ENCODE measurements at regions not wholly inside any gene's neighbourhood (a gene's known extent, or its start where the extent isn't known, plus 50 kb on each side); places are given as distances from the start of the nearest gene placed in this dataset.

DNA sequence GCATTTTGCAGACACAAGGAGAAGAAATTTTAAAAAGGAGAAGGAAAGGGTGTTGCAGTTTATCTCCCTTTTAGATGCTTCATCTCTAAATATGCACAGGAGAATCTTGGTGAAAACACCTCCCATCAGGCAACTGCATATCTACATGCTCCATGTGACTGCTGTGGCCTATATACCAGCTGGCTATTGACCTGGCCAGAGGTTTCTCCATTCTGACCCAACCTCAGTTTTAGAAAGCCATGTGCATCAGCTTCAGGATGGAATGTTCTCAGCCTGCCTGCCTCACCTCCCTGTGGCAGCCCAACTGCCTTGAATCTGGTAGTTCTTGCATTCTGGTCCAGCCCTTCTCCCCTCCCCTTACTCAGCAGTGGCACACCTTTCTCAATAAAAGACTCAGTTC, 1958.8 kb upstream of the CELF4 start:
- H3K4me1 Mint-ChIP-seq: no peaks in the 10 kb centered on the region
- intact Hi-C loops (cut with micrococcal nuclease): no loop called here
- H3K4me1 ChIP-seq (ENCODE audit: insufficient read depth, low read length): no peaks in the 10 kb centered on the region
- H3K9me3 Mint-ChIP-seq: peaks cover 0 to 18% (median 5%) of the 10 kb centered on the region in 8 donors
- H3K4me3 Mint-ChIP-seq: no peak overlapping the region
- H3K27me3 ChIP-seq (ENCODE audit: insufficient read depth, low read length): no peaks in the 10 kb centered on the region
- DNase-seq: no peak
- ChIA-PET CTCF (ENCODE audit: partially characterized antibody) (no interaction called here), POLR2A (ENCODE audit: partially characterized antibody) (no interaction called here)
- no peak overlapping the region for H3K27ac ChIP-seq (ENCODE audit: low read depth, low read length)
- no peaks in the 10 kb centered on the region for H3K27me3 Mint-ChIP-seq
- no peak overlapping the region for H3K4me3 ChIP-seq (ENCODE audit: low read length in 2 of 2)
- no peaks in the 10 kb centered on the region for H3K9me3 ChIP-seq (ENCODE audit: control insufficient read depth in 1 of 2, low read length in 2 of 2)
- no peak overlapping the region for H3K27ac Mint-ChIP-seq
- H3K36me3 ChIP-seq (ENCODE audit: insufficient read depth, low read length): no peaks in the 10 kb centered on the region
- no peaks in the 10 kb centered on the region for H3K36me3 Mint-ChIP-seq

DNA sequence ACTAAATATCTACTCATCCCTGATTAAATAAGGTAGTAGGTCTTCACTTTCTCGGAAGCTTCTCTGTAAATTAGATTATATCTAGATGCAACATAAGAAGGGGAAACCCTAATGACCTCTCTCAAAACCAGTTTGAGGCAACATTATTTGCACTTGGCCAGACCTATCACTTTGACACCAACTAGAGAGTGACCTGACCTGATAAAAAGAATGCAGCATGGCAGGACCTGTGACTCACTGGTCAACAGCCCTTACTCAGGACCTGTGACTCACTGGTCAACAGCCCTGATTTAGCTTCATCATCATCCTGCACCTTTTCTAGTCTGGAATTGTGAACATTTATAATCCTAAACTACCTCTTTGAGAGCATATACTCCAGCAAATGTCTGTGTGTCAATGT, 1957.7 kb upstream of the CELF4 start:
- POLR2A ChIA-PET (ENCODE audit: partially characterized antibody): no interaction called here

DNA sequence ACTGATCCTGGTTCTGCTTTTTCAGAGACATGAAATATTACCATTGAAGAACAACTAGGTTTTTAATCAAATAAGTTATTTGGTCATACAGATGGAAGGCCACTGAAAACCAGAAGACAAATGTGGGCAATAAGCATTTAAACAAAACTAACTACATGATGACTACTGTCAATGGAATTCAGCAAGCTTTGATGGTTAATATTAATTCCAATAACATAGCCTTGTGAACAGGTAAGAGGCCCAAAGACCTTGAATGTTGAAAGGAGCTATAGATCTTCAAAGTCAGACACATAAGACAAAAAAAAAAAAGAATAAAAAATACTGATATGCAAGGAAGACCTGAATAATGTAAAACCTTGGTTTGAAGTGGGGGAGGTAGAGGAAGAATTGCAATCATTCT, 1955.6 kb upstream of the CELF4 start:
- no peak for DNase-seq
- ChIA-PET POLR2A (ENCODE audit: partially characterized antibody) (no interaction called here), CTCF (ENCODE audit: partially characterized antibody) (no interaction called here)
- peaks cover 0 to 10% (median 2%) of the 10 kb centered on the region in 8 donors for H3K9me3 Mint-ChIP-seq
- Histone ChIP-seq H3K27ac (ENCODE audit: low read depth, low read length) (no peak overlapping the region), H3K36me3 (ENCODE audit: insufficient read depth, low read length) (no peaks in the 10 kb centered on the region), H3K9me3 (ENCODE audit: control insufficient read depth in 1 of 2, low read length in 2 of 2) (no peaks in the 10 kb centered on the region), H3K4me3 (ENCODE audit: low read length in 2 of 2) (no peak overlapping the region), H3K27me3 (ENCODE audit: insufficient read depth, low read length) (no peaks in the 10 kb centered on the region), H3K4me1 (ENCODE audit: insufficient read depth, low read length) (no peaks in the 10 kb centered on the region)
- H3K36me3 Mint-ChIP-seq: no peaks in the 10 kb centered on the region
- H3K27ac Mint-ChIP-seq: no peak overlapping the region
- H3K4me1 Mint-ChIP-seq: no peaks in the 10 kb centered on the region
- intact Hi-C loops (cut with micrococcal nuclease): no loop called here
- no peaks in the 10 kb centered on the region for H3K27me3 Mint-ChIP-seq
- H3K4me3 Mint-ChIP-seq: no peak overlapping the region

More for the DNA sequence above, 1957.7 kb upstream of the CELF4 start:
- CTCF ChIA-PET (ENCODE audit: partially characterized antibody): no interaction called here
- no peaks in the 10 kb centered on the region for H3K27me3 ChIP-seq (ENCODE audit: insufficient read depth, low read length)
- H3K27me3 Mint-ChIP-seq: no peaks in the 10 kb centered on the region
- H3K4me3 Mint-ChIP-seq: no peak overlapping the region
- DNase-seq: no peak
- no peak overlapping the region for H3K4me3 ChIP-seq (ENCODE audit: low read length in 2 of 2)
- no peaks in the 10 kb centered on the region for H3K4me1 ChIP-seq (ENCODE audit: insufficient read depth, low read length)
- intact Hi-C loops (cut with micrococcal nuclease): no loop called here
- no peaks in the 10 kb centered on the region for H3K36me3 ChIP-seq (ENCODE audit: insufficient read depth, low read length)
- H3K4me1 Mint-ChIP-seq: no peaks in the 10 kb centered on the region
- H3K9me3 ChIP-seq (ENCODE audit: control insufficient read depth in 1 of 2, low read length in 2 of 2): no peaks in the 10 kb centered on the region
- H3K36me3 Mint-ChIP-seq: no peaks in the 10 kb centered on the region
- H3K9me3 Mint-ChIP-seq: peaks cover 0 to 17% (median 4%) of the 10 kb centered on the region in 8 donors
- H3K27ac Mint-ChIP-seq: no peak overlapping the region
- no peak overlapping the region for H3K27ac ChIP-seq (ENCODE audit: low read depth, low read length)

DNA sequence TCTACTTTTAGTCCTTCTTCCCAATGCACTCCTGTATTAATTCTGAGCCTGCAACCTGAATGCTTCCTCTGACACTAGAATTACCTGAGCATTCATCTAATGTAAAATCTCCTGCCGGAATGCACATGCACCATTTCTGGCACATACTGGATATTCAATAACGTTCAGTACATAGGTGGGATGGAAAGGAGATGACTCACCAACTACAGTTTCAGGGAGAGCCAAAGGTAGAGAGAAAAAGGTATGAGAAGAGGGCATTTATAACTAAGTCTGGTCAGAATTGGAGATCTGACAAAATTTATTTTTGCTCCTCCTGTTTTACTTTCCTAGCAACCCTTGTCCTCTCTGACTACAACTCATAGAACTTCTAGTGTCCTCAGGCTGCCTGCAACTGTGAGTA, 1954.1 kb upstream of the CELF4 start:
- no peak overlapping the region for H3K27ac ChIP-seq (ENCODE audit: low read depth, low read length)
- H3K4me1 ChIP-seq (ENCODE audit: insufficient read depth, low read length): no peaks in the 10 kb centered on the region
- H3K9me3 Mint-ChIP-seq: peaks cover 0 to 10% (median 2%) of the 10 kb centered on the region in 8 donors
- H3K27me3 ChIP-seq (ENCODE audit: insufficient read depth, low read length): no peaks in the 10 kb centered on the region
- CTCF ChIA-PET (ENCODE audit: partially characterized antibody): no interaction called here
- POLR2A ChIA-PET (ENCODE audit: partially characterized antibody): no interaction called here
- no peak for DNase-seq
- H3K4me3 Mint-ChIP-seq: no peak overlapping the region
- no peaks in the 10 kb centered on the region for H3K9me3 ChIP-seq (ENCODE audit: control insufficient read depth in 1 of 2, low read length in 2 of 2)
- no peaks in the 10 kb centered on the region for H3K36me3 ChIP-seq (ENCODE audit: insufficient read depth, low read length)
- intact Hi-C loops (cut with micrococcal nuclease): no loop called here
- no peak overlapping the region for H3K4me3 ChIP-seq (ENCODE audit: low read length in 2 of 2)
- no peak overlapping the region for H3K27ac Mint-ChIP-seq
- no peaks in the 10 kb centered on the region for H3K27me3 Mint-ChIP-seq
- no peaks in the 10 kb centered on the region for H3K4me1 Mint-ChIP-seq
- no peaks in the 10 kb centered on the region for H3K36me3 Mint-ChIP-seq

DNA sequence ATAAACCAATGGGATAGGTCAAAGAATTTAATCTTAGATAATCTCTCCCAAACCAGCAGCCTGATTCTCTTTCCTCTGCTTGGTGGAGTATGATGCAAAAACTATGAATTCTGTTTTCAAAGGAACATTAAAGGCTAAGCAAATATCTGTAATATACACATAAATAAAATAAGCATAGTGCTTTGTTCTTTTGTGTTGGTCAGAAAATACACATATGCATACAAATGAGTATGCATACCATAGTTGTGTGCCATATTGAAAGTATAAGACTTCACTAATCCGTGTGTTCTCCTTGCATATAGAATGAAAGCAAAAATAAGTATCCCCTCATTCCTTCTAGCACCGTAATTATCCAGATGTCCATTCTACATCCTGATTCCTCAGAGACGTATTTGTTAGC, 1949.7 kb upstream of the CELF4 start:
- Histone ChIP-seq H3K4me1 (ENCODE audit: insufficient read depth, low read length) (no peaks in the 10 kb centered on the region), H3K27me3 (ENCODE audit: insufficient read depth, low read length) (no peaks in the 10 kb centered on the region), H3K36me3 (ENCODE audit: insufficient read depth, low read length) (no peaks in the 10 kb centered on the region), H3K27ac (ENCODE audit: low read depth, low read length) (no peak overlapping the region), H3K4me3 (ENCODE audit: low read length in 2 of 2) (no peak overlapping the region), H3K9me3 (ENCODE audit: control insufficient read depth in 1 of 2, low read length in 2 of 2) (no peaks in the 10 kb centered on the region)
- H3K36me3 Mint-ChIP-seq: no peaks in the 10 kb centered on the region
- POLR2A ChIA-PET (ENCODE audit: partially characterized antibody): no interaction called here
- no peaks in the 10 kb centered on the region for H3K27me3 Mint-ChIP-seq
- CTCF ChIA-PET (ENCODE audit: partially characterized antibody): no interaction called here
- H3K4me1 Mint-ChIP-seq: no peaks in the 10 kb centered on the region
- no peak for DNase-seq
- no peak overlapping the region for H3K27ac Mint-ChIP-seq
- peaks cover 0 to 9% (median 4%) of the 10 kb centered on the region in 8 donors for H3K9me3 Mint-ChIP-seq
- intact Hi-C loops (cut with micrococcal nuclease): no loop called here
- no peak overlapping the region for H3K4me3 Mint-ChIP-seq

DNA sequence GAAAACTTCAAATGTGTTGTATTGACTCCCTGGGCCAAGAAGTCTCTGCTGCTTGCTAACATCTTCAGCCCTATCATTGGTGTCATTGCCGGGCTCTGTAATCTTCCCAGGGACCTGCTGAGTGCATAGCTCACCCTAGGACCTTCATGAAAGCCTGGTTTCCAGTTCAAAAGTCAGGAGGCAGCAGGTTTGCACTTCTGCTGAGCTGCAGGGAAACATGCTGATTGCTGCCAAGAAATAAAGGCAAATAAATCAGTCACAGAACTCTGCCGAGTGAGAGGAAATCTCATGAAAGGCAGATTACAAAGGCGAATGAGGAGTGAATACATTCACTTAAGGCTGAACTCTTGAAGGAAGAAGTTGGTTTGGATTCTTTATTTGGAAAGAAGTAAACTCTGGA, 1947.6 kb upstream of the CELF4 start:
- no peak overlapping the region for H3K4me3 ChIP-seq (ENCODE audit: low read length in 2 of 2)
- H3K27me3 Mint-ChIP-seq: no peaks in the 10 kb centered on the region
- no peak overlapping the region for H3K4me3 Mint-ChIP-seq
- ChIA-PET POLR2A (ENCODE audit: partially characterized antibody) (no interaction called here), CTCF (ENCODE audit: partially characterized antibody) (no interaction called here)
- no peaks in the 10 kb centered on the region for H3K27me3 ChIP-seq (ENCODE audit: insufficient read depth, low read length)
- H3K36me3 ChIP-seq (ENCODE audit: insufficient read depth, low read length): no peaks in the 10 kb centered on the region
- H3K4me1 Mint-ChIP-seq: no peaks in the 10 kb centered on the region
- DNase-seq: no peak
- H3K9me3 ChIP-seq (ENCODE audit: control insufficient read depth in 1 of 2, low read length in 2 of 2): no peaks in the 10 kb centered on the region
- no peaks in the 10 kb centered on the region for H3K36me3 Mint-ChIP-seq
- H3K9me3 Mint-ChIP-seq: peaks cover 0 to 9% (median 4%) of the 10 kb centered on the region in 8 donors
- intact Hi-C loops (cut with micrococcal nuclease): no loop called here
- no peaks in the 10 kb centered on the region for H3K4me1 ChIP-seq (ENCODE audit: insufficient read depth, low read length)
- no peak overlapping the region for H3K27ac ChIP-seq (ENCODE audit: low read depth, low read length)
- no peak overlapping the region for H3K27ac Mint-ChIP-seq

DNA sequence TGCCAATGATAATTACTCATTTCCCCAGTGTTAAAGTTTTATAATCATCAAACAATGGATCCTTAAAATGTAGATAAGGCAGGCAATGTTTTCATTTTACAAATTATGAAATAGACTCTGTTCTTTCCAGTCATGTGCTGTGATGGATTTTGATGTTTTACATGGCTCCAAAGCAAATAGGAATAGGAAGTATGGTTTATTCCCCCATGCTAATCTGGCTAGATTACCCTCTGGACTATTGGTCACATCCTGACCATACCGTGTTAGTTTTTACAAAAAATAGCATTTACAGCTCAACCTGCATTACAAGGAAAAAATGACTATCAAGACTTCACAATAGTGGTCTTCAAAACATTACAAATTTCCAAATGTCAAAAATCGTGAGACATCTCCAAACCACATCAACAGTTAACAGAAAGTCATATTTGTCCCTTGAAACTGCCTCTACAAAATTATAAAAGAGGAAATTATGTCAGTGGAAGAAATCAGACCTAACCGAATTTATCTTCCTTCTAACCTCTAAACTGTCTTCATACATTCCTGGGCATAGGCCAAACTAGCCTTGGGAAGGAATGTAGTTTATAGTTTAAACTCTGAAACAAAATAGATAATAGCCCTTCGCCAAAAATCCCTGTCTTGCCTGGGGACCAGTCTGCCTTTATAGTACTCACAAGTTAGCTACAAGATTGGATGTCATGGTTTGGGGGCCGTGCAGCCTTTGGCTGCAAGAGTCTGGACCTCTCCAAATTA, 1941.2 kb upstream of the CELF4 start:
- intact Hi-C loops (cut with micrococcal nuclease): no loop called here
- no peaks in the 10 kb centered on the region for H3K27me3 Mint-ChIP-seq
- no peaks in the 10 kb centered on the region for H3K36me3 Mint-ChIP-seq
- CTCF ChIA-PET (ENCODE audit: partially characterized antibody): no interaction called here
- H3K9me3 ChIP-seq (ENCODE audit: control insufficient read depth in 1 of 2, low read length in 2 of 2): no peaks in the 10 kb centered on the region
- no peaks in the 10 kb centered on the region for H3K36me3 ChIP-seq (ENCODE audit: insufficient read depth, low read length)
- no peak overlapping the region for H3K4me3 Mint-ChIP-seq
- no peaks in the 10 kb centered on the region for H3K4me1 ChIP-seq (ENCODE audit: insufficient read depth, low read length)
- no peaks in the 10 kb centered on the region for H3K27me3 ChIP-seq (ENCODE audit: insufficient read depth, low read length)
- H3K4me1 Mint-ChIP-seq: no peaks in the 10 kb centered on the region
- POLR2A ChIA-PET (ENCODE audit: partially characterized antibody): no interaction called here
- H3K9me3 Mint-ChIP-seq: peaks cover 0 to 9% (median 6%) of the 10 kb centered on the region in 8 donors
- no peak overlapping the region for H3K27ac ChIP-seq (ENCODE audit: low read depth, low read length)
- no peak overlapping the region for H3K27ac Mint-ChIP-seq
- no peak for DNase-seq
- no peak overlapping the region for H3K4me3 ChIP-seq (ENCODE audit: low read length in 2 of 2)

DNA sequence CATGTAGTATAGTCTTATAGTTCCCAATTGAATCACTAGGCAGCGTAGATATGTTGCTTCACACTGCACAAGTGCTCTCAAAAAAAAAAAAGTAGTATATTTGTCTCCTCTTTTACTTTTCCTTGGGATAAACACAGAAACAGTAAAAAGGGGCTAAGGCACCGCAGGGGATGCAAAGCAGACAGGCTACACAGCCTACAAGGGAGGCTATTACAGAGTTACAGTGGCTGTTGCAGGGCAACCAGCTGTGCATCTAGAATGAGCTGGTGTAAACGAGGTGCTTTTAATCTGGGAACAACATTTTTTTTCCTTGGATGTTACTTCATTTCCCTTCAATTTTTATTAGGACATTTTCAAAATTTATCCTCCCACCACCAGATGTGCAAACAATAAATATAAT, 1934.7 kb upstream of the CELF4 start:
- POLR2A ChIA-PET (ENCODE audit: partially characterized antibody): no interaction called here
- no peak for DNase-seq
- H3K36me3 Mint-ChIP-seq: no peaks in the 10 kb centered on the region
- peaks cover 0 to 10% (median 4%) of the 10 kb centered on the region in 8 donors for H3K9me3 Mint-ChIP-seq
- intact Hi-C loops (cut with micrococcal nuclease): no loop called here
- H3K4me1 ChIP-seq (ENCODE audit: insufficient read depth, low read length): no peaks in the 10 kb centered on the region
- no peaks in the 10 kb centered on the region for H3K27me3 Mint-ChIP-seq
- no peaks in the 10 kb centered on the region for H3K9me3 ChIP-seq (ENCODE audit: control insufficient read depth in 1 of 2, low read length in 2 of 2)
- H3K27me3 ChIP-seq (ENCODE audit: insufficient read depth, low read length): no peaks in the 10 kb centered on the region
- H3K4me3 ChIP-seq (ENCODE audit: low read length in 2 of 2): no peak overlapping the region
- no peaks in the 10 kb centered on the region for H3K36me3 ChIP-seq (ENCODE audit: insufficient read depth, low read length)
- no peaks in the 10 kb centered on the region for H3K4me1 Mint-ChIP-seq
- H3K4me3 Mint-ChIP-seq: no peak overlapping the region
- H3K27ac ChIP-seq (ENCODE audit: low read depth, low read length): no peak overlapping the region
- H3K27ac Mint-ChIP-seq: no peak overlapping the region
- CTCF ChIA-PET (ENCODE audit: partially characterized antibody): no interaction called here

Measured in CD4-positive, alpha-beta memory T cell (primary cell).